ENCODE measurements at regions not wholly inside any gene's neighbourhood (a gene's known extent, or its start where the extent isn't known, plus 50 kb on each side); places are given as distances from the start of the nearest gene placed in this dataset.

GRCh38 chr4:128521648-128522111 is 234.1 kb upstream of the PGRMC2 start:
- TF ChIP-seq, protein P1, sequence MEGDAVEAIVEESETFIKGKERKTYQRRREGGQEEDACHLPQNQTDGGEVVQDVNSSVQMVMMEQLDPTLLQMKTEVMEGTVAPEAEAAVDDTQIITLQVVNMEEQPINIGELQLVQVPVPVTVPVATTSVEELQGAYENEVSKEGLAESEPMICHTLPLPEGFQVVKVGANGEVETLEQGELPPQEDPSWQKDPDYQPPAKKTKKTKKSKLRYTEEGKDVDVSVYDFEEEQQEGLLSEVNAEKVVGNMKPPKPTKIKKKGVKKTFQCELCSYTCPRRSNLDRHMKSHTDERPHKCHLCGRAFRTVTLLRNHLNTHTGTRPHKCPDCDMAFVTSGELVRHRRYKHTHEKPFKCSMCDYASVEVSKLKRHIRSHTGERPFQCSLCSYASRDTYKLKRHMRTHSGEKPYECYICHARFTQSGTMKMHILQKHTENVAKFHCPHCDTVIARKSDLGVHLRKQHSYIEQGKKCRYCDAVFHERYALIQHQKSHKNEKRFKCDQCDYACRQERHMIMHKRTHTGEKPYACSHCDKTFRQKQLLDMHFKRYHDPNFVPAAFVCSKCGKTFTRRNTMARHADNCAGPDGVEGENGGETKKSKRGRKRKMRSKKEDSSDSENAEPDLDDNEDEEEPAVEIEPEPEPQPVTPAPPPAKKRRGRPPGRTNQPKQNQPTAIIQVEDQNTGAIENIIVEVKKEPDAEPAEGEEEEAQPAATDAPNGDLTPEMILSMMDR (IDR thresholded peaks at IDR 0.05): no peak
- no peak for TF ChIP-seq POLR2A (IDR thresholded peaks at IDR 0.05)
- no peak for TF ChIP-seq POLR2AphosphoS5 (IDR thresholded peaks at IDR 0.05)
- peak in 1 of 4 donors; percentile 10 for TF ChIP-seq EP300 (IDR thresholded peaks at IDR 0.05)

Measured in upper lobe of left lung (tissue), 4 donors.